GM21619 (cell line): ENCODE measurements at regions not wholly inside any gene's neighbourhood (a gene's known extent, or its start where the extent isn't known, plus 50 kb on each side); places are given as distances from the start of the nearest gene placed in this dataset.
"Not testable (repeated sequence)": the region's sequence is repeated elsewhere in the genome, so short reads cannot be mapped to it uniquely, and the experiment has no call there.

Source experiments
- ATAC-seq: cut with Tn5 transposase; IDR thresholded peaks from one replicate; pipeline ENCODE4 v1.9.1; 2021; ENCODE audit not compliant: unreplicated experiment

DNA sequence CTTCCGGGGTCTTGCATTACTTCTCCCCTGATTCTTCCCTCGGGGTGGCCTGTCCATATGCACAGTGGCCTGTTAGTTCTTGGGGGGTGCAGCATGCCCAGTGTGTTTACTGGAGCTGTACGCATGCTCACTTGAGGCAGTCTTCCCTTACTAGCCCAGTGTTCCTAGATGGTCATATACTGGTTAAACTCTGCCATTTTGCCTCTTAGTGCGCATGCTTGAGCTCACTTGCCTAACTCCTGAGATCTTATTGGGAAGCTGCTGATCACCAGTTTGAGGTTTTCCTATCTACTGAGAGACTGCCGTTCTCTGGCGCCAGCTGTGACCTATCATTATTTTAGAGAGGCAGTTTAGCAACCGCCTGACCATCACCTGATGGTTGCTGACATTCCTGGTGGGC, 571.2 kb downstream of the ADCYAP1 start:
- ATAC-seq = no peak

DNA sequence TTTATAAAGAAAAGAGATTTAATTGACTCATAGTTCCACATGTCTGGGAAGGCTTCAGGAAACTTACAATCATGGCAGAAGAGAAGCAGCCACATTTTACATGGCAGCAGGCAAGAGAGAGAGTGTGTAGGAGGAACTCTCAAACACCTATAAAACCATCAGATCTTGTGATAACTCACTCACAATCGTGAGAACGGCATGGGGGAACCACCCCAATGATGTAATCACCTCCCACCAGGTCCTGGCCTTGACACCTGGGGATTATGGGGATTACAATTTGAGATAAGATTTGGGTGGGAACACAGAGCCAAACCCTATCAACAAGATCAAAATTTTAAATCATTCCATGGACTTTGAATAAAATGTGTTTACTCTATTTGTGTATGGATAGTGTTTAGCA, 575.6 kb downstream of the ADCYAP1 start:
- ATAC-seq = no peak

DNA sequence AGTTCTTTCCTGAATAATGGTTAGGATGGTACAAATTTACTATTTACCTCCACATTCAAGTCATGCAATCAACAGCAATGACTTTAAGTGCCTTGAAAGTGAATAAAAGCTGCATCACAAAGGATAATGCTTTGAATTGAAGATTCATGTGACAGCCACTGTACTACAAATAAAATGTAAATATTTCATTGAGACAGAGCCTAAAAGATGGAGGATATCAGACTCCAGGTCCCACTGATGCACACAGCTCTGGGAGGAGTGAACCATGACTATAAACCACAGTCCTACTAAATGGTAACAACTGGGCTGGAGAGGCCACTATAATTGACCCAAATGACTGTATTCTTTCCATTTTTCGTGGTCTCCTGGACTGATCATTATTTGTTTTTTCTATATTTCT, 576.9 kb downstream of the ADCYAP1 start:
- no peak for ATAC-seq

DNA sequence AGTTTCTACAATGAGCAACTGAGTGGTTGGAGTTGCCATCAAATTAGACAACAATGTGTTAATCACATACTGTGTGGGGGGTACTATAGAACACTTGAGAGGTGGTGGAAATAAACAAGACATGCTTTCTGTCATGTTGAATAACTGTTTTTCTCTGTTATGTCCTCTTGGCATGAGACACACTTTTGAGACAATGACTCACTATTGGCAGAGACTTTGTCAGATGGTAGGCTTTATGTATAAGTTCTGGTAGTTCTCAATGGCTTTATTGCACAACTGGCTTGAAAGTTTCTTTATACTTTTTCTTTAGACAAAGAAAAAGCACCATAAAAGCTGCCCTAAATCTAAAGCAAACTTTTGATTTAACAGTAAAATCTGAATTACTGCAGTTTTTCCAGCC, 578.7 kb downstream of the ADCYAP1 start:
- ATAC-seq = no peak

DNA sequence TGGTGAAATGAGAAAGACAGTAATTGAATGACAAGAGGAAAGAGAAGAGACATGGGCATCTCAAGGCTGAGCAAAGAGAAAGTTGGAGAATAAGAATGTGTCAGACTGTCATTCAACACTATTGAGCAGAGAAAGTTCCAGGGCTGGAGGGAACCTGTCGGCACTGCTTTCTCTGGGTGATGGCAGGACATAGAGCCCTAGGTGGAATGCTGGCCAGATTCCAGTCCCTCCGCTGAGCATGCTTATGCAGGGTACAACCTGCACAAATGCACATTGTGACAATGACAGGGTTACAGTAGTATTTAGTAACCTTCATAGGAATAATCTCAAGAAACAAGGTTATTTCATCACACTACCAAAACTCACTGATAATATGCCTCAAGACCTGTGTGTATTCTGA, 582.8 kb downstream of the ADCYAP1 start:
- no peak for ATAC-seq

DNA sequence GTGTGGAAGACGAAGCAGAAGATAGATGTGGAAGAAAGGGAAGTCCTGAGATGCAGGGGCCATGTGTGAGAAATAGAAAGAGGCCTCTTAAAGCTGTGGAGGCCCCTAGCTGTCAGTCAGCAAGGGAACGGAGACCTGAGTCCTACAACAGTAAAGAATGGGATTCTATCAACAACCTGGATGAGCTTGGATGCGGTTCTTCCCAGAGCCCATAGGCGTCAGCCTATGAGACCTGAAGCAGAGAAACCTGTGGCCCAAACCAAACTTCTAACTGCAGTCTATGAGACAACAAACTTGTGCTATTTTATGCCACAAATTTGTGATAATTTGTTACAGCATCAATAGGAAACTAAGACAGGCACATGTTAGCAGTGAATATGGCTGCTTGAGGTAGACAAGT, 583.7 kb downstream of the ADCYAP1 start:
- no peak for ATAC-seq

DNA sequence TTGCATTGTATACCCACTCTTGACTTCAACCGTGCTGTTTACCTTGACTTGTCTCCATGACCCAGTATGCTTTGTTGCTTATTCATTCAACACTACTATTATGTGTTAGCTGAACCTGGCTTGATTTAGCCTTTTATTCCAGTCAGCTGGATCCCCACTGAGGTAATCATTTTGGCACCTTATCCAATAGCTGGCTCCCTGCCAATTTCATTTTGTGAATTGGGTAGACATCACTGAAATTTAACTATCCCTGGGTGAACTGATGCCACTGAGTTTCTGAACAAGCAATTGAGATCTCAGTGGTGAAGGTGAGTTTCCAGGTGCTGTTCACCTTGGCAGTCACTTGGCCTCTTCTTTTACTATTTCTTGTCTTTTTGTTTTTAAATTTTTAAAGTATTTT, 584.3 kb downstream of the ADCYAP1 start:
- no peak for ATAC-seq

DNA sequence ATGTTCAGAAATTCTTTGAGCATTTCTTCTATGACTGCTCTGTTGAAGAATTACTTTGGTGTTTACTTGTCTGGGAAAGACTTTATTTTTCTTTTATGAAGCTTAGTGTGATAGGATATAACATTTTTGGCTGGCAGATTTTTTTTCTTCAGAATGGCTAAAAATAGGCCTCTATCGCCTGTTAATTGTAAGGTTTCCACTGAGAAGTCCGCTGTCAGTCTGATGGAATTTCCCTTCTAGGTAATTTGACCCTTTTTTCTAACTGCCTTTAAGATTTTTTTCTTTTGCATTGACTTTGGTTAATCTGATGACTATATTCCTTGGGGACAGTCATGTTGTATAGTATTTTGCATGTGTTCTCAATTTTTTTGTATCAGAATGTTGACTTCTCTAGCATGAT, 590.7 kb downstream of the ADCYAP1 start:
- no peak for ATAC-seq

DNA sequence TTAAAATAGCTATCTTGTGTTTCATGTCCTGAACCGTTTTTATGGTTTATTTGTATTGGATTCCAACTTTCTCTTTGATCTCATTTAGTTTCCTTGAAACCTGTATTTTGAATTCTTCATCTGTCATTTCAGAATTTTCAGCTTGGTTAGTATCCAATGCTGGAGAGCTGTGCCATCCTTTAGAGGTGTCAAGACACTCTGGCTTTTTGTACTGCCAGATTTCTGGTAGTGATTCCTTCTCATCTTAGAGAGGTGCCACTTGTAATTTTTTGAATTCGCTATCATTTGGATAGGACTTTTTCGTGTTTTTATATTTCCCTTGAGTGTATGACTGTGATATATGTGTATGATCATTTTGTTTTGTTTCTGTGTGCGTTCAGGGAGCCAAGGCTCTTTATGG, 591.4 kb downstream of the ADCYAP1 start:
- ATAC-seq = no peak

DNA sequence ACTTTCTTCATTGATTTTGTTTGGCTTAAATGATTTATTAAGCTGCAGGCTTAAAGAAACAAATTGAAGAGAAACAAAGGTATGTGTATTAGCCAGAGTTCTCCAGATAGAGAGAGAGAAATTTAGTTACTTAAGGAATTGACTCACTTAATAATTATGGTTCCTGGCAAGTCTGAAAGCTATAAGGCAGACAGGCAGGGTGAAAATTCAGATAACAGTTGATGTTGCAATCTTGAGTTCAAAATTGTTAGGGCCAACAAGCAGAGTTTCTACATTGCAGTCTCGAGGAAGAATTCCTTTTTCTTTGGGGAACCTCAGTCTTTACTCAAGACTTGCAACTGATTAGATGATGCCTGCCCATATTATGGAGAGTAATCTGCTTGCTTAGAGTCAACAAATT, 593.5 kb downstream of the ADCYAP1 start:
- no peak for ATAC-seq

DNA sequence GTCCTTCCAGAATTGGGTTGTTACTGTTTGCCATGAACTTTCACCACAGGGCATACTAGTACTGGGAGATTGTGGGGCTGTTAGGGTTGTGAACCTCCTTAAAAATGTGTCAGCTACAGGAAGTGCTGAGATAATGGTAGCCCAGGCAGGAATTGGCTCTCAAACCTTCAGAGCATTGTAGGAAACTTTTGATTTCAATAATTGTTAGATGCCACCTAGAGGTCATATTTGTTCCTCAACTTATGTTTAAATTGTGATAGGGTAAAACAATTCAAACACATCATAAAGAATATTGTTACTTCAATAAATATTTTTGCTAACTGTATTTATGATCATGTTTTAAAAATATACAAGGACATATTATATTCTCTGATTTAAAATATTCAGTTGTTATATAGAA, 594.6 kb downstream of the ADCYAP1 start:
- ATAC-seq = no peak

DNA sequence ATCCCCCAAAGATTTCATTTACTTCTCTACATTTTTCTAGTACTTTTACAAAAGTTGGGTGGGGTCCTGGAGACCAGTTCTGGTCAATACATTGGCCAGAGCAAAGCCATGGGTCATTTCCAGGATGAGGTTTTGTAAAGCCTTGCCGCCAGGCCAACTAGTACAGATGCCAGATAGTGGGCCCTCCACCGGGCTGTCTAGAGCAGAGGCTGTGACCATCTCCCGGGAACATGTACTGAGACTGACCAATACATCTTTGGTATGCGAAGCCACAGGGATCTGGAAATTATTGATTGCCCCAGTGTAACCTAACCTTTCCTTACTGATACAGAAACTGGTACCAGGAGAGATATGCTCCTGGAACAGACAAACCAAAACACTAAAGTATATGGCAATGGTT, 599.2 kb downstream of the ADCYAP1 start:
- no peak for ATAC-seq

DNA sequence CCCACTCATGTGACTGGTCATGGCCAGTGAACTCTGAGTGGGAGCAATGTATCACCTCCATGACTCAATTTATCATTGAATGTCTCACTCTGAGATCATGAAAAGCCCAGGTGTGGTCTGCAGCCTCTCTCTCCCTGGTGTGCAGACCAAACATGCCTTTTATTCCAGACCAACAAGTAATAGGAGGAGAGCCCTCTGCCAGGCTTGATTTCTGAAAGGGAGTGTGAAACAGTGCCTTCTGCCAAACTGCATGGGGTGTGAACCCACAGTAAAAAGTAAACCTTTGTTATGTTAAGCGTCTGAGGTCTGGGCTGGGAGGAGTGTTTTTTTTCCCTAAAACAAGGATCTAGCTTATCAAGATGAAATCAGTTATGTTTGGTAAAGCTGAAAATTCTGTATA, 601.2 kb downstream of the ADCYAP1 start:
- no peak for ATAC-seq

DNA sequence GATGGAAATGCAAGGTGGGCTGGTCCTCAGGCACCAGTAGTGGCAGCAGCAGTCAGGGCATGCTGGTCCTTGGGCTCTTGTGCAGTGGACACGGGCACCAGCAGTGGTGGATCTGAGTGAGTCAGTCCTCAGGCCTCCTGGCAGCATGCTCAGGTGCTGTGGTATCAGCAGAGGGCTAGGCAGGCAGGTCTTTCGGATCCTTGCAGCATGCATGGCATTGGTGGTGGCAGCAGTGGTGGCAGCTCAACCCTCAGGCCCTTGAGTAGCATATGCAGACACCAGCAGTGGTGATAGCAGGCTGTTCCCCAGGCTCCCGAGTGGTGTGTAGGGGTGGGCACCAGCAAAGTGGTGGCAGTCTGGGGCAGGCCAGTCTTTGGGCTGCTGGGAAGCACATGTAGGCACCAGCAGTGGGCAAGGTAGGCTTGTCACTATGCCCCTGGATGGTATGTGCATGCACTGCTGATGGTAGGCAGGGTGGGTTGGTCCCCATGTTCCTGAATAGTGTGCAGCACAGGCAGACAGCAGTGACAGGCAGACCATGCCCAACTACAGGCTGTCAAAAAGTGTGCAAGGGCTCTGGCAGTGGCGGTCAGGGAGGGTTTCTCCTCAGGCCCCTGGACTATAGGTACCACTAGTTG, 606.0 kb downstream of the ADCYAP1 start:
- ATAC-seq = no peak

DNA sequence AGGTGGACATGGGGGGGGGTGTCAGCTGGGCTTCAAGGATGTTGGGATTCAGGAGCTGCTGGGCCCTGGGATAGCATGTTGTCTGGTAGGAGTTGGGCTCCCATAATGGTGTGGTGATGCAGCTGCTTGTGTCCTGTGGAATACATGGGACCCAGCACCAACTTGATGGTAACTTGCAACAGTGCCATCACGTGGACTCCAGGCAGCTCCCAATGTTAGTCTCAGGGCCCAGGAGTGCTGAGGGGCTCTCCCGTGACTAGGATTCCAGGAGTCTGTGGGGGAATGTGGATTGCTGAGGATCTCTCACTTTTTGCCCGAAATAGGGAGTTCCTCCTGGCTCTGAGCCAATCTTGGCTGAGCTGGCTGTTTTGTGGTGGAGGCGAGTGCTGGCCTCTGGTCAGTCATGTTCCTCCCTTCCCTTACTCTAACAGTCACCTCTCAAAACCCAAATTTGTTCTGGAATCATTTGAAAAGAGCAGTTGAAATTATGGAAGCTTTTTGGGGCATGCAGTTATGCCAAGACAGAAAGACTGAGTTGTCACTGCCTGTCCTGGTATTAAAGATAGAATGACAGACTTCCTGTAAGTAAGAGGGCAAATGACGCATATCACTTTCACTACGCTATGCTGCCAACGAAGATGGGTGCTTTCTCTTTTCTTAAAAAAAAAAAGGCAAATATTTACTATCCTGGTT, 607.1 kb downstream of the ADCYAP1 start:
- ATAC-seq = no peak

DNA sequence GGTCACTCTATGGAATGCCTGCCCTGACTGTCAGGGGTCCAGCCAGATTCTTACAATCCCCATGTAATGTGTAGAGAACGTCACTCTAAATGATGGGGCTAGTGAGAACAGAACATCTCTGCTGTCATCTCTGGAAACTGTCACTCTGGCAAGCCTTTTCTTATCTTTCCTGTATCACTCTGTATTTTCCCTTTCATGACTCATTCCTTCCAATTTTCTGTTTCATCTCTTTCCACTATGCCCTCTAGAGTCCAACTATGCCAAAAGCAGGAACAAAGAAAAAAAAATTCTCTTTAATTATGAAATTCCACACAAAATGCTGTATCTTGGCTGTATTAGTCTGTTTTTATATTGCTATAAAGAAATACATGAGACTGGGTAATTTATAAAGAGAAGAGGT, 608.8 kb downstream of the ADCYAP1 start:
- ATAC-seq = no peak

DNA sequence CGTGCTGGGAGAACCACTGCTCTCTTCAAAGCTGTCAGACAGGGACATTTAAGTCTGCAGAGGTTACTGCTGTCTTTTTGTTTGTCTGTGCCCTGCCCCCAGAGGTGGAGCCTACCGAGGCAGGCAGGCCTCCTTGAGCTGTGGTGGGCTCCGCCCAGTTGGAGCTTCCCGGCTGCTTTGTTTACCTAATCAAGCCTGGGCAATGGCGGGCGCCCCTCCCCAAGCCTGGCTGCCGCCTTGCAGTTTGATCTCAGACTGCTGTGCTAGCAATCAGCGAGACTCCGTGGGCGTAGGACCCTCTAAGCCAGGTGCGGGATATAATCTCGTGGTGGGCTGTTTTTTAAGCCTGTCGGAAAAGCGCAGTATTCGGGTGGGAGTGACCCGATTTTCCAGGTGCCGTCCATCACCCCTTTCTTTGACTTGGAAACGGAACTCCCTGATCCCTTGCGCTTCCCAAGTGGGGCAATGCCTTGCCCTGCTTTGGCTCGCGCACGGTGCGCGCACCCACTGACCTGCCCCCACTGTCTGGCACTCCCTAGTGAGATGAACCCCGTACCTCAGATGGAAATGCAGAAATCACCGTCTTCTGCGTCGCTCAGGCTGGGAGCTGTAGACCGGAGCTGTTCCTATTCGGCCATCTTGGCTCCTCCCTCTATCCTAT, 617.0 kb downstream of the ADCYAP1 start:
- not testable (repeated sequence) for ATAC-seq

DNA sequence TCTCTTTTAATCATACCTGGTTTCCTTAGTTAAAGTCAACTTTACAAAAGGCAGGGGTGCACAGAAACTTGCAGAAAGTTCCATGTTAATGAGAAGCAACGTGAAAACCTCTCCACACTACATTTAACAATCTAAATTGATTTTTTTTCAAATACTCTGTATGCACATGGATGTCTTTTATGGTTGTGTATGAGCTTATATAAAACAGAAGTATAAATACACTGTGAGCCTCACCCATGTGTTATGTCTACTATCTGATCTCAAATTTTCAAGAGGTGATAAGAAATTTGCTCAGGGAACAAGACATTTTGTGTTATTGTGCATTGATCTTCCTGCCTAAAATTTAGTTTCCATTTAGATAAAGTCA, 617.6 kb downstream of the ADCYAP1 start:
- no peak for ATAC-seq

DNA sequence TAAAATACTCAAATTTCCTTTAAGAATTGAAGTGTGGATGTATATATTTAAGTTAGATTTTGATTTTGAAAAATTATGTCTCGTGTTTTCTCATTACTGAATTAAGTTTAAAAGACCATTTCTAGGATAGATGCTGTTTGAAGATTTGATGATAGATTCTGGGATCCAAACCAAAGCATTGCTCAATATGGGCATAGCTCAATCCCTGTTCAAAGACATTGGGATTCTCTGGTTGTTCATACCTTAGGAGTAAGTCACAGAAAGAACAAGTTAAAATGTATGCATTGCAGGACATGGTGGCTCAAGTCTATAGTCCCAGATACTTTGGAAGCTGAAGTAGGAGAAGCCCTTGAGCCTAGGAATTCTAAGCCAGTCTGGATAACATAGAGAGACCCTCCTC, 622.3 kb downstream of the ADCYAP1 start:
- ATAC-seq = no peak

DNA sequence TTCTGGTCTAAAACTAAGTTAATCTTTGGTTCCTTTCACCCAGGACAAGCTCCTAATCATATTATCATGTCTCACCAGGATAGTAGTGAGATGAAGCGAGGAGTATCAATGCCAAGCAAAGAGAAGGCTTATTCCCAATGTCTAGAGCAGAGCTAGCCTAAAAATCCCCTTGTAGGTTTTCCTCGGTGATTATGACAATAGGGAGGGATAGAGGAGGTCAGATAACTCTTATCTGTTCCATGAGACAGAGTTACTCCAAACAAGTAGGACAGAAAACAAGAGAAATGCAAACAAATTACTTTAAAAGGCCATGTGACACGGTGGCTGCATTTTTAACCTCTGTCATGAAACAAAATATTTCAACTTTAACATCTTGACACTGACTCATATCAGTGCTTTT, 623.1 kb downstream of the ADCYAP1 start:
- ATAC-seq = no peak

DNA sequence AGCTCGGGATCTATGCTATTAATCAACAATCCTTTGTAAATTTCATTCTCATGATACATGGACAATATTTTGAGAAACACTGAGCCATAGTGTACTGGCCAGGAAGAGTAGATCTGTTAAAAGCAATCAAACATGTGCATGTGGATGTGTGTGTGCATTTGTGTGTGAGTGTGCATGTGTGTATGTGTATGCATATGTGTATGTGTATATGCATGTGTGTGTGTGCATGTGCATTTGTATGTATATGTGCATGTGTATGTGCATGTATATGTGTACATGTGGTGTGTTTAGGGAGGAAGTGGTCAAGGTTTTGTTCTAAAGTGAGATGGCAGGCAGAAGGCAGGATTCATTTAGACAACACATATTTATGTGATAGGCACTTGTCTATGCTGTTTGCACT, 623.8 kb downstream of the ADCYAP1 start:
- ATAC-seq = no peak

DNA sequence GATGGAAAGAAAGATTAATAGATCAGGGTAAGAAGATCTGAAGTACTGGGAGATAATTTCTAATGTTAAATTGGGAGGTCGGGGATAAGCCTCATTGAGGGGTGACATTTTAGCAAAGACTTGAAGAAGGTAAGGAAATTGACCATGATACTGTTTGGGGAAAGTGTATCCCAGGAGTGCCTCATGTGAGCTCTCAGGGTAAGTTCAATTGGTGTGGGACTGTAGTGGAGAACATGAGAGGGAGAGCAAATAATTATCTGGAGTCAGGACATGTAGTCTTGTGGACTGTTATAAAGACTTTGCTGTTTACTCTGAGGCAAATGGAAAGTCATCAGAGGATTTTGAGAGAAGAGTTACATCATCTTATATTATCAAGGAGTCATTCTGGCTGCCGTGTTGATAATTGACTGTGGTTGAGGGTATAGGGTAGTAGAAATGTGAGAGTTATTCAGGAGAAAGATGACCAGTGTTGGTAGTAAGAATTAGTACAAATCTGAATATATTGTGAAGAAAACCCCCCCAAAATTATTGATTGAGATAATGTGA, 624.4 kb downstream of the ADCYAP1 start:
- ATAC-seq = no peak
